NOMO-1 treated with DMSO at 0.1 percent for 48 hours (cell line): ENCODE measurements at regions not wholly inside any gene's neighbourhood (a gene's known extent, or its start where the extent isn't known, plus 50 kb on each side); places are given as distances from the start of the nearest gene placed in this dataset.
"Not testable (repeated sequence)": the region's sequence is repeated elsewhere in the genome, so short reads cannot be mapped to it uniquely, and the experiment has no call there.

Experiments
- DNase-seq: peaks from one replicate; lab custom pipeline; 2025; ENCODE audit not compliant: unreplicated experiment; lab: John Stamatoyannopoulos, UW

GRCh38 chr3:89013536-89013935 is 93.9 kb upstream of the EPHA3 start:
- DNase-seq = no peak

GRCh38 chr3:89017531-89017930 is 89.9 kb upstream of the EPHA3 start:
- DNase-seq = no peak

DNA sequence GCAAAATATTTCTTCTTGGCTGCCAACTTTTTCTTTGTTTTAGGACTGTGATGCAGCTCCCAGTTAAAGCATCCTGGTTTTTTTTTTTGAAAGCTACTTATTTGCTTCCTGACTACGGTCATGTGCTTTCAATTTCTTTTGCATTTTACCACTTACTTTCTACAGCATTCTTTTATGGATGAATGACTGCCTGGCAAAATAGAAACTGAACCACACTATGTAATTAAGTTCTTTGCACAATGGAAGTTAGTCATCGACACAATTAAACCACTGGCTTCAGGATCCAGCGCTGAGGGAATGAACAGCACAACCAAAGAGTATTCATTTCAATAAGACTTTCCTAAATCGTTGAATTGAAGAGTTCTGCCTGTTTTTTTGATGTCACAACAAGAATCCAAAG is 82.2 kb upstream of the EPHA3 start:
- no peak for DNase-seq

GRCh38 chr3:89032346-89033013 is 74.9 kb upstream of the EPHA3 start:
- no peak for DNase-seq

DNA sequence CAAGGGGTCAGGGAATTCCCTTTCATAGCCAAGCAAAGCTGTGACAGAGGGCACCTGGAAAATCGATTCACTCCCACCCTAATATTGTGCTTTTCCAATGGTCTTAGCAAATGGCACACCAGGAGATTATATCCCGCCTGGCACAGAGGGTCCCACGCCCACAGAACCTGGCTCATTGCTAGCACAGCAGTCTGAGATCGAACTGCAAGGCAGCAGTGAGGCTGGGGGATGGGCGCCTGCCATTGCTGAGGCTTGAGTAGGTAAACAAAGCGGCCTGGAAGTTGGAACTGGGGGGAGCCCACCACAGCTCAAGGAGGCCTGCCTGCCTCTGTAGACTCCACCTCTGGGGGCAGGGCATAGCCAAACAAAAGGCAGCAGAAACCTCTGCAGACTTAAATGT is 72.7 kb upstream of the EPHA3 start:
- not testable (repeated sequence) for DNase-seq

- no peak for DNase-seq
Measured at GRCh38 chr3:89038869-89039268, 68.6 kb upstream of the EPHA3 start.

DNA sequence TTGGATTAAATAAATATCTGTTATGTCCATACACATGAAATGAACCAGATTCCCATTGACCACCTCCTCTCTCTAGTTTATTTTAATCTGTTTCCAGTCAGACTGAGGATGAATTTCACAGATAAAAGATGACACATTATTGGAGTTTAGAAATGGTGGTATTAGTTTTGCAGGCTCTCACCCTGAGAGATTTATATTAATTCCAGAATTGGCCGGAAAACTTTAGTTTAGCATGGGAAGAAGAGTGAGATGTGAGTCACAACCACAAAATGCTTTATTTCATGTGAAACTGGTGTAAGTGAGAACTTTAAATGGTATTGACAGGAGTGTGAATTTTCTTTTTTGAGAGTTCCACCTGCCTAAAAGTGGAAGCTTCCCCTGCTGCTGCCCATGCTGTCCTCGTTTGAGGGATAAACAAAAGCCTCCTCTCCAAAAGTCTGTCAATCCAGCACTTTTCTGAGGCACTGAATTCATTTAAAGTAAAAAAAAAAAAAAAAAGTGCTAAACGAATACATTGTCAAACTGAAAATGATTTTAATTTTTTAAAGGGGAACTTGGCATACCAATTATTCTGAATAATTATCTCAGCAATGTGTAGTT is 65.1 kb upstream of the EPHA3 start:
- no peak for DNase-seq

DNA sequence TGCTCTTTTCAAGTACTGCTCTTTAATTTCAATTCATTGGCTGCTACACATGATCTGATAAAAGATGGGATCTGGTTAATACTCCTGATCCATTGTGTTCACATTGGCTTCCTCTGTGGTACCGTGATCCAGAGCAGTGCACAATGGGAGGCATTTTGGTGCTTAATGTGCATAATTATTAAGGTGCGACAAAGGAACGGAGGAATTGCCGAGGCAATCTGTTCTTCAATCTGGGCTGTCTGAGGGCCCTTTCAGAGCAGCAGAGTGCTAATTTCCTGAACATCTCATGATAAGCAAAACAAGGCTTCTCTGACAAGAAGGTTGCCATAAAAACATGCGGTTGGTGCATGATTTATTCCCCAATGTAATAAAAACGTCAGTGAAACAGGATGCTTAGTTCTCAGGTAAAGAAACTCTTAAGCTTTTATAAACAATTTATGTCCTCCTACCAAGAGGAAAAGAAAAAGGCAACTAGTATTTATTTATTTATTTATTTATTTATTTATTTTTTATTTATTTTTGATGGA is 64.0 kb upstream of the EPHA3 start:
- no peak for DNase-seq

GRCh38 chr3:89046661-89047060 is 60.8 kb upstream of the EPHA3 start:
- no peak for DNase-seq

GRCh38 chr3:89049119-89049518 is 58.3 kb upstream of the EPHA3 start:
- no peak for DNase-seq

- no peak for DNase-seq
Measured at GRCh38 chr3:89052386-89052785, 55.0 kb upstream of the EPHA3 start.

- DNase-seq = no peak
Measured at GRCh38 chr3:89057398-89057797, 50.0 kb upstream of the EPHA3 start.
